HG02870 (cell line): ENCODE measurements at regions not wholly inside any gene's neighbourhood (a gene's known extent, or its start where the extent isn't known, plus 50 kb on each side); places are given as distances from the start of the nearest gene placed in this dataset.
"Not testable (repeated sequence)": the region's sequence is repeated elsewhere in the genome, so short reads cannot be mapped to it uniquely, and the experiment has no call there.

Experiments
- ATAC-seq: cut with Tn5 transposase; IDR thresholded peaks from one replicate; pipeline ENCODE4 v1.9.1; 2021; ENCODE audit warnings: mild to moderate bottlenecking, moderate library complexity; ENCODE audit not compliant: unreplicated experiment

DNA sequence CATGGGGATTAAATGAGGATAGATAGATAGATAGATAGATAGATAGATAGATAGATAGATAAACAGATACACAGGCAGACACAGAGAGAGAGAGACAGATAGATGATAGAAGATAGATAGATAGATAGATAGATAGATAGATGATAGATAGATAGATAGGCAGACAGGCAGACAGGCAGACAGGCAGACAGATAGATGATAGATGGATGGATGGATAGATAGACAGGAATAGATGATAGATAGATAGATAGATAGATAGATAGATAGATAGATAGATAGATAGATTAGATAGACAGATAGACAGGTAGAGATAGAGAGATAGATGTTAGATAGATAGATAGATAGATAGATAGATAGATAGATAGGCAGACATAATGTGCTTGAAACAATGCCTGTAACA lies 137.3 kb downstream of the MED10 start:
- not testable (repeated sequence) for ATAC-seq

DNA sequence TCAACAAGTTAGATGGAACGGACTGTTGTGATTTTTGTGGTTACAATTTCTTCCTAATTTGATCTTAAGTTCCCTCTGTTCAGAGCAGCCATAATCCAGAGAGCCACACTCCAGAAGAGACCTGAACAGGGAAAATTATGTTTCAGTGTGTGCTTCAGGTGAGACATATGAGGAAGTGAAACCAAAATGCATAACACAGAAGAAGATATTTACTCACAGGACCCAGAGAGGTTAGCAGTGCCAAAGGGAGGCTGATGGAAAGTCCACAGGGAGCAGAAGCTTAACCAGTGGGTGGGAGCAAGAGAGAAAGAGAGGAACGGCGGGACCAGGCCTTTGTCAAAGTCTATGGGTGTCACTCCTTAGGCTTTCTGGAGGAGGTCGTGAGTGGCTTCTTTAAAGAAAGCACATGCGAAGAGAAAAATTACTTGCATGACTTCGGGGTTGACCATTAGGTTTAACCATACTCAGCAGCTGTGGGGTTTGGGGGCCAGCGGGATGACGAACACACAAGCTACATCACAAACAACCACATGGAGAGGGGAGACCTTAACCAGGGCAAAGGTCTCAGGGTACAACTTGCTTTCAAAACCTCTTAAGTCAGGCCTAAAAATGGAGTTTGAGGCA lies 141.4 kb downstream of the MED10 start:
- peak; percentile 87 for ATAC-seq

- no peak for ATAC-seq
These were observed 142.1 kb downstream of the MED10 start for GRCh38 chr5:6236170-6236793.

DNA sequence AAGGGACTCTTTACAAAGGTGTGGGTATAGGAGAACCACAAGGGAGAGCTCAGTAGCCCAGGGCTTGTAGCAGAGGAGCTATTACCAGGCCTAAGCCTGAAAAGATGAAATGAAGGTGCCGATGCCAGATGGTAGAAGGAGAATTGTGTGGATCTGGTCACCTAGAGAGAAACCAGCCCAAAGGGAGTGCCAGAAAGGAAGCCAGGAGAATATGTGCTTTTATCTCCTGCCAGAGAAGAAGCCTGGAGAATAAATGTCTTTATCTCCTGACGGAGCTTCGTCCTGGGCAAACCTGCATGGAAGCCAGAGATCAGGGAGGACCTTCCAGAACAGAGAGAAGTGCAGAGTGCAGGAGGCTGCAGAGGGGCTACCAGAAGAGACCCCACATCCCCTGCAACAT lies 142.6 kb downstream of the MED10 start:
- ATAC-seq = no peak

DNA sequence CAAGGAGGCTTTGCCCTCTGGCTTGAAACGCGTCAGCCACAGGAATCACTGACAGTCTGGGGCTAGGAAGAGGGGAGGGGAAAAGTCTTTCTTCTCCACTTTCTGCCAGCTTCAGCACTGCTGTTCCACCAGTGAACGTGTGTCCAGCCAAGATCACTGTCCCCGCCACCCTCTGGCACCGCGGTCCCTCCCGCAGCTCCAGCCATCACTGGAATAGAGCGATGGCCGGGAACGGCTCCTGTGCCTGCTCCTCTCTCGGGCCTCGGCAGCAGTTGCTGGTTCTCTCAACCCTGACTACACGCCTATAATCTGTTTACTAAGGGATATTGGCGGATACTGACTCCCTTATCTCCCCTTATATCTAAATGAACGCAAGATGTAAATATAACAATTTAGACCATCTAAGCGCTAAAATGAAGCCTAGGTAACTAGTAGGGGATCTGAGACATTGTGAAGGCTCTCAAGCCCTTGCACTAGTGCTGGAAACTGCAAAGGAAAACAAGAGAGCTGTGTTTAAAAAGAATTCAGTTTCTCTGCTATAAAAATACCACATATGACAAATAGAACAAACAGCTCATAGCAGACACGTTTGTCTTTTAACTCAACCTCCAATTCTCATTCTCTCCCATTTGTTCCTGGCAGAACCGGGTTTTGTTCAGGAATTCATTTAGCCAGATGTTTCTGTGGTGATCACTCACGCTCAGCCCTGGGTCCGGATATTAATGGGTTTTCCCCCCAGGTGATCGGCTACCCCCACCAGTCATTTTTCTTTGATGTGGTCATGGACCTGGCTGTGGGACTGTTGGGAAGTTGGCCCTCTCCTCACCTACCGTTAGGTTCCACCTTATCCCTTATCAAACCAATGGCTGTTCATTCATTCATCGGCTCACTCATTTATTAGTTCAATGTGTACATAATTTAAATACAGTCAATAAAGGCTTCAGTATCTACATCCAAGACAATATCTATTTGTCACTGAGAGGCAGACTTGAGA lies 149.8 kb downstream of the MED10 start:
- no peak for ATAC-seq

DNA sequence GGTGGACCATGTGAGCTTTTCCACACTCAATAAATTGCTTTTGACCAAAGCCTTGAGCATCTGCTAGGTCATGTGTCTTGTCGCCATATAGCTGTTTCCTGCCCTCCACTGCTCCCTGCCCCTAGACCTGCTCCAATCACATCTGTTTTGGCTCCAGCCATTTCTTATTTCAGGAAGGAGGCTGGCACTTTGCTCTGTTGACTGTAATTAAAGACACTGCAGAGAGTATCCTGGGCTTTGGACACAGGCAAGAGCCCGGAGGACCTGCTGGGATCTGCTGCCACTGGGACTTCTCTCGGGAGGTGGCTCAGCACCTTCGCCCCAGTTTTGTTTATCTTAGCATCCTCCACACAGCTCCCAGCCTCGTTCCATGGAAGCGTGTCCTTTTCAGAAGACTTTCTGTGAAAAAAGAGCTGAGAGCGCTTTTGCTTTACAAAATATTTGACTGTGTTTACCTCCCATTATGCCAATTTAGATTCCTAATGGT lies 153.2 kb downstream of the MED10 start:
- no peak for ATAC-seq

DNA sequence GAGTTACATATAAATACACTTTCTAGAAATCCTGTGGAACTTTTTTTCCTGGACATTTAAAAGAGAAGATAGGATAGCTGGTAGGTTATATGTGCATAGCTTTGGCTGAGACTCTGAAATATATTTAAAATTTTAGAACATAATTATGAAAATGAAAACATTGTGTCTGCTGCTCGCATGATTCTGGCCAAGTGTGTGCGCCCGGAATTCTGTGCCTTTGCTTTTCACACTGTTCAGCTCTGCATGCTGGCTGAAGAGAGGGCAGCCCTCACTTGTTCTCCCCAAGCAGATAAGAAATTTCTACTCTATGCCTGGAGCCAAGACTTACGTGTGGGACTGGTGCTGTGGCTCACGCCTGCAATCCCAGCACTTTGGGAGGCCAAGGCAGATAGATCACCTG lies 153.9 kb downstream of the MED10 start:
- ATAC-seq = no peak

GRCh38 chr5:6222899-6223298 lies 155.4 kb downstream of the MED10 start:
- no peak for ATAC-seq

DNA sequence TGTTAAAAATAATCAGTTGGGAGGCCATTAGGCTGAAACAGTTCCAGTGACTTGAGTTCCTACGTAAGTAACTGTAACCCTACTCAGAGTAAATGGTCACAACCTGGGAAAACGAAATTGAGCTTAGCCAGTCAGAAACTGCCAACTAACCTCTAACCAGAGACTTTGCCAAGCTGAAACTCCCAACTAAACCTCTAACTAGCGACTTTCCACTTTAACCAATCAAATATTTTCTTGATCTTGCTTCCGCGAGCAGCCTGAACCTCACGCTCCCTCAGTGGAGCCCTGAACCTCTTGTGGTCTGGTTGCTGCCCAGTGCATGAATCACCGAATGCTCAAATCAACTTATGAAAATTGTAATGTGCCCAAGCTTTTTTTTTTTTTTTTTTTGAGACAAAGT lies 156.2 kb downstream of the MED10 start:
- no peak for ATAC-seq

GRCh38 chr5:6221141-6221626 lies 157.2 kb downstream of the MED10 start:
- no peak for ATAC-seq

DNA sequence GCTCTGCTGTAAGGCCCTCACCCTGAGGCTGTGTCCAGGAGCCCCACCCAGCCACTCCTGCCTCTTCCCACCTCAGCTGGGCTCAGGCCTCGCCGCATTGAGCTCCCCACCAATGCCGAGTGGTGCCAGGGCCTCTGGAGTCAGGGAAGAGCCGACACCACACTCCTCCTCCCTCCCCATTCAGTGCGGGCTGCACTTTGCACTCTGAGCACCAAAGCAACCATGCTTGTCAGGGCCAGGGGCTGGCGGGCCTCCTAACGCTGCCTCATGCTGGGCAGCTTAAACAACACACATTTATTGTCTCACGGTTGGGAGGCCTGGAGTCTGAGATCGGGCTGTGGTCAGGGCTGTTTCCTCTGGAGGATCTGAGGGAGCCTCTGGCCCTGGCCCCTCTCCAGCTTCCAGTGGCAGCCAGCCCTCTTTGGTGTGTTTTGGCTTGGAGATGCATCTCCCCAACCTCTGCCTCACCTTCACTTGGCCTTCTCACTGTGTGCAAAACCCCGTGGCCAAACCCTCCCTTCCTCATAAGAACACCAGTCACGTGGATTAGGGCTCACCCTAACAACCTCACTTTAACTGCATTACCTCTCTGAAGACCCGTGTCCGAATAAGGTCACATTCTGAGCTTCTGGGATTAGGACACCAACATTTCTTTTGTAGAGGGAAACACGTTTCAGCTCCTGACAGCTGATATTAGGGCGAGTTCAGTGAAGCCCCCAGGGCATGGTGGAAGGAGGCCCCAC lies 157.8 kb downstream of the MED10 start:
- no peak for ATAC-seq

DNA sequence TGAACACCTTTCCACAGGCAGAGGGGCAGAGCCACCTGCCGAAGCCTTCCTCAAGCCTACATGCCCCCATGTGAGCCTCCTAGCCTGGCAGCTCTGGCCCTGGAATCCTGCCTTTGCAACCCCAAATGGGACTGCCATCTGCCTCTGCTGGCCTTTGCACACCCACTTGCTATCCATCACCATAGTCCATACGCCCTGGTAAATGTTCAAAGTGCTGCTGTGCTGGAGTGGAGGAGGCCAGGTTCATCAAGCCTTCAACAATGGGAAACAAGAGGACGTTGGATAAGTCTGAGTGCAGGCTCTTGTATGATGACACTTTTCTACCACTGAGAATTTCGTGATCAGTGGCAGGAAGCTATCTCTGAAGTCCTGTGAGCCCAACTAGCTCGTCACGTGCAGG lies 159.8 kb downstream of the MED10 start:
- ATAC-seq = no peak

- ATAC-seq = no peak
These were observed 160.2 kb downstream of the MED10 start for GRCh38 chr5:6218116-6218515.

DNA sequence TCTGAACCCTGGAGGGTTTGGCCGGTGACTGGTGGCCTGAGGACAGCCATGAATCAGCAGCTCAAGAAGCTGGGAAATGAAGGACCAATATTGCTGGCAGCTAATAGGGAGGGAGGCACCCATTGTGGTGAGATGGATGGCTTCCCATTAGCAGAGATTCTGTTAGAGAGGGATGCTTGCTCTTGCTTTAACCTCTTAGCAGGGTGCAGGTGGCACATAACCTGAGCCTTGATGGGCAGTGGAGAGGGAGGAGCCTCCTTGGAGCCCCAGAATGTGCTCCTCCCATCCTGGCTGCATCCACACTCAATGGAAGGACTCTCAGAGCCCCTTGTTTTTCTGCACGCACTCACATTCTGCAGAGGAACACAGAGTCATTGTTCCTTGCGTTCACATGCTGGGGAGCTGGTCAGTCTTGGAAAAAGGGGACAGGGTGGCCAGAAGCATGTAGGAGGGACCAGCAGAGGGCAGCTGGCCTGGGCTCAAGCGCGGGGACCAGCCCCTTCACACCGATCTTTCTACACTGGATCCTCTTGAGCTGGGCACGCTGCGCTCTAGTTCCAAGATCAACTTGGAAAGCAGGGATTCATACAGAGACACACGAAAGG lies 161.8 kb downstream of the MED10 start:
- ATAC-seq = no peak

GRCh38 chr5:6215891-6216290 lies 162.5 kb downstream of the MED10 start:
- ATAC-seq = no peak

- no peak for ATAC-seq
These were observed 166.1 kb downstream of the MED10 start for GRCh38 chr5:6212244-6212643.

DNA sequence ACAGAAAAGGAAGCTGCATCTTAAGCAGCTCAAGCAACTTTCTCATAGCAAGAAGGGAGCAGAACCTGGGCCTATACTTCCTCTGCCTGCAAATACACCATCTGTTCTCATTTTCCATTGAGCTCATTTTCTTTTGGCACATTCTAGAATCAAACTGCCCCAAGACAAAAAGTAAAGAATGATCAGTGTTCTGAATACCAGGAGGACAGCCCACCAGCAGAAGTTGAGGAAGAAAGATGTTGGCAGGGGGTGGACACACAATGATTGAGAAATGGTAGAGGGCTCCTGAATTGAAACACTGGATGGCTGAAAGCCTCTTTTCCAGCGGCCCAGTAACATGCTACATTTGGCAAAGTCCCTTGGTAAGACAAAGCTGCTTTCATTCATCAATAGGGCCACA lies 171.8 kb downstream of the MED10 start:
- no peak for ATAC-seq

DNA sequence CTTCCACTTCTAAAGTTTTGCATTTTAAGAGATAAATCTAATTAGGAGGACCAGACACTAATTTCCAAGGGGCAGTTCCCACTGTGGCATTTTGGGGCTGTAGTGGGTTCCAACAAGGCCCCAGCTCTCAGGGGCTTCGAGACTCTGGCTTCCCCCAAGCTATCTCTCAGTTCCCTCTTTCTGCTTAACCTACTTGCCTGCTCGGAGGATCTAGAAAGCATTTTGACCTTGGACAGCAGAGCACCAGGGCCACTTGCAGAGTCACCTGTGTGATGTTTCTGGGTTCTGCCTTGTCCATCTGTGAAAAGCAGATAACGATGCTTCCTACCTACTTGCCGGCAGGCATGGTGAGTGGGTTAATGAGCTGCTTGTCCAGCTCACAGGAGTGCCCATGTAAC lies 175.4 kb downstream of the MED10 start:
- peak; percentile 75 for ATAC-seq

DNA sequence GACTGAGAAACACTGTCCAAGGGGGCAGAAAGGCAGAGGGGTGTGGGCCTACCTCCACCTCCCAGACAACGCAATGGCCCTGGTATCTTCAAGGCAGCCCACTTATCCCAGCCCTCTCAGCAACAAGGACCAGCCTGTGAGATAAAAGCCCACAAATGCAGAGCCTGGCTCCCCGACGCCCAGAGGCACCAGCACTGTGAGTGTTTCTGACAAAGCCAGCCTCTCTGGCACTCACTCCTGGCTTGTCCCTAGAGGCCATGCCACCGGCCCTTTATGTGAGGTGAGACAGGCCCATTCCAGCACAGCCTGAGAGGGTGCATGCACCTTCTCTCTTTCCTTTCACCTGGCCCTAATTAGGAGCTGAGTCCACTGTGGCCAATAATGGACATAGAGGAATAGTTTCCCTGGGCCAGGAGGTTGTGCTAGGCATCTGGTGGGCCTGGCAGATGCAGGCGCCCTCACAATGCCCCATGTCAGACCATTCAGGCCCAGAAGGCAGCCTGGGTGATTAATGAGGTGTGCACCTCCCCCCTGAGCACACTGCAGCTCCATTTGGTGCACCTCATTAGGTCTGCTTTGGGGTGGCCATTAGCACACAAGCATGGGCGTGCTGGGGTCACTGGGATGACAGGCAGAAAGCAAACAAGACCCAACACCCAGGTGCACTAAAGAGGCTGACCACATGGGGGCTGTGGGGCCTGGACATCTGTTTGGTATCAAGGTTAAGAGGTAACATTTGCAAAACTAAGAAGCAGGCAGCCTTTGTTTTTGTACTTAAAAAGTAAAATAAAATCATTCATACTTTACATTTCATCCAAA lies 176.0 kb downstream of the MED10 start:
- ATAC-seq = peak; percentile 36

- ATAC-seq = no peak
These were observed 176.7 kb downstream of the MED10 start for GRCh38 chr5:6201631-6202030.
